ENCODE measurements at regions not wholly inside any gene's neighbourhood (a gene's known extent, or its start where the extent isn't known, plus 50 kb on each side); places are given as distances from the start of the nearest gene placed in this dataset.

DNA sequence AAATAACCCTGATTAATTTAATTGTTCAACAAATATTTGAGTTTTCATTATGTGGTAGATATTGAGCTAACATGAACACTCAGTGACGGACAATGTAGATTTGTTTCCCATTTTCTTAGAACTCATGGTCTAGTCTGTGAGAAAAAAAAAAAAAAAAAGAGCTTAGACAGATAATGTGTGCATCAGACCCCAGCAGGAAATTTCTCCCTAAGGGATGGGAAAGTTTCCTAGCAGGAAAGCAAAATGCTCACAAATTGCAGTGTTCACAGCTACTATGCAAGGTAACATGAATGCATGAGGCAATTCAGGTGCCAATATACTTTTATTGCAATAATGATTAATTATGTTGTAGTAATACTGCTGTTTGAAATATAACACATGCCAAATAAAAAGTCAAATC lies 843.2 kb upstream of the SLIT2 start:
- DNase-seq (ENCODE audit: low read depth), result no peak

DNA sequence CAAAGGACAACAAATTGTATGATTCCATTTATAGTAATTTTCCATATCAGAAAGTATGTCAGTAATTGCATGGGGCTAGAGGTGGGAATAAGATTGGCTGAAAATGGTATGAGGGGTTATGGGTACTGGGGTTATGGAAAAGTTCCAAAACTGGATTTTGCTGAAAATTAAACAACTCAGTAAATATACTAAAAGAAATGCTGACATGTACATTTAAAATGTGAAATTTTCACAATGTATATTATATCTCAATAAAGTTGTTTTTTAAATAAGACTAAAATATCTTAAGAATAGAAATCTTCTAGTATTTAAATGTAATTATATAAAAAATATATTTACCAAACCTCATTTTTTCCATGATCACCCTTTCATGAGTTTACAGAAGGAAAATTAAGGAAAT lies 844.9 kb upstream of the SLIT2 start:
- no peak for DNase-seq (ENCODE audit: low read depth)

- DNase-seq (ENCODE audit: low read depth), result peak; percentile 2
Measured at GRCh38 chr4:19403786-19404370, 847.8 kb upstream of the SLIT2 start.

- no peak for DNase-seq (ENCODE audit: low read depth)
Measured at GRCh38 chr4:19402581-19403065, 849.1 kb upstream of the SLIT2 start.

DNA sequence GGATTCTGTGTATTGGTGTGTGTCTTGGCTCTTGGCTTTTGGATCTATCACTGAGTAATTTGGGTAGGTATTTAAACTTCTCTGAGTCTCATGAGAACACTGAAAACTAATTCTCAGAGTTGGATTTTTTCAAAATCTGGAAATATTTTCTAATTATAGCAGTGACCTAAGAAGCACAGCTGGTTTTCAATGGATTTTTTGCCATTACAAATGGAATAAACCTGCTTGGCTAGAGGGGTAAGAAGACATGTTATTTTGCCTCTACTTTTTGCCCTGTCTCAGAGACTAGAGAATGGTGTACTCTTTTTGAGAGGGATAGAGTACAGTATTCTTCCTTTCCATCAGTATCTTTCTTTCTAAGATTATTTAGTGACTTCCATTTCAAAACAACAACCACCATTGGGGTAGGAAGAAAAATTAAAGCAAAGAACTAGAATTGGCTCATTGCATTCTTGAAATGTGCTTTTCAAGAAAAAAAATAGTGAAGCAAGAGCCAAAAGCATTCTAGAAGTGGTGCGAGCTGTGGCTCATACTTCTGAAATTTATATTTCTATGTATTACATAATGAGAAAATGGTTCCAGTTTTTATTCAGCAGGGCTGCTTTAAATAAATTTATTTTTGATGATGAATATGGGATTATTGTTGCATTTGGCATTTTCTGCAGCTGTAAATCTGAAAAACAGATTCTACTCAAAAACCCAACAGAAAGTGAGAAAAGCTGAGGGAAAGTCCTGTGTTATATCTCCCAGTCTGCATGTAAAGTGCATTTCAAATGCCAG lies 850.2 kb upstream of the SLIT2 start:
- no peak for DNase-seq (ENCODE audit: low read depth)

GRCh38 chr4:19400820-19401219 lies 850.9 kb upstream of the SLIT2 start:
- DNase-seq (ENCODE audit: low read depth), result no peak

DNA sequence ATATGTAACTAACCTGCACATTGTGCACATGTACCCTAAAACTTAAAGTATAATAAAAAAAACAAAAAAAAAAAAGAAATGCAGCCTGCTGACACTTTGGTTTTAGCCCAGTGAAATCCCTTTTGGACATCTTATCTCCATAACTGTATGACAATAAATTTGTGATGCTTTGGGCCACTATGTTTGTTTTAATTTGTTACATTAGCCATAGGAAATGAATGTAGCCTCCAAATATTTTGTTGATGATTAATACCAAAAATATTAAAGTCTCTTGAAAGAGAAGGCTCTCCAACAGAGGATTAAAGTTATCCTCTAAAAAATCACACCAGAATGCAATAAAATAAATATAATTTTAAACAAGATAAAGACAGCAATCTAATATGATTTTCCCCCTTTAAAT lies 852.7 kb upstream of the SLIT2 start:
- no peak for DNase-seq (ENCODE audit: low read depth)

DNA sequence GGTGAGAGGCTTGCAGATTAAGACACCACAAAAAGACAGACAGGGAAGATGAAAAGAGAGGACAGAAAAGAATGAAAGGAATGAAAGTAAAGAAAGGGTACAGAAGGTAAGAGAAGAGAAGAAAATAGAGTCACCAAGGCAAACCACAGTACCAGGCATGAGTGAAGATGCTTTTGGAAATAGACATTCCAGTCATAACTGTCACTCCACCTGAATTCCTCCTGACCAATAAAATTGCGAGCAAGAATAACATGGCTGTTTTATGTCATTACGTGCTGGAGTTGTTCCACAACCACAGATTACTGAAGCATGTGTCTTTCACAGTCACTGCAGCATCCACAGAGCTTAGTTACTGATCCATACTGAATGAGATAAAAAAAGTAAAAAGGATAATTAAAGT lies 864.9 kb upstream of the SLIT2 start:
- peak; percentile 23 for DNase-seq (ENCODE audit: low read depth)

GRCh38 chr4:19382993-19383756 lies 868.5 kb upstream of the SLIT2 start:
- peak; percentile 85 for DNase-seq (ENCODE audit: low read depth)

DNA sequence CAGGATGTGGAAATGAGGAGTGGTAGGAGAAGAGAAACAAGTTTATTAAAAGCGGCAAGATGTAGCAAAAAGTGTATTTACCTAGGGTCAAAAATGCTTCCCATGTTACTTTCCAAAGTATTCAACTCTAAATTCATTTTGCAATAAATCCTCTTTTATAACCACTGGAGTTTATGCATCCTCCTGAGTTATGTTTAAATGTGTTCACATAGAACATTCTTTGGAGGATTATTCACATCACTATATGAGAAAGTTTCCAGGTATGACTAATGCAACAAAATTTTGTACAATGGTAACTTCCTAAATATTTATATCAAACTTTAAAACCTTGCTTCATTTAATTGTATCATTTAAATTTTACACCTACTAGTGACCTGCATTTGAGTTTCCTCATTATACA lies 870.6 kb upstream of the SLIT2 start:
- DNase-seq (ENCODE audit: low read depth), result peak; percentile 38

GRCh38 chr4:19380600-19380999 lies 871.1 kb upstream of the SLIT2 start:
- no peak for DNase-seq (ENCODE audit: low read depth)

- DNase-seq (ENCODE audit: low read depth), result no peak
Measured at GRCh38 chr4:19379191-19379708, 872.5 kb upstream of the SLIT2 start.

- DNase-seq (ENCODE audit: low read depth), result no peak
Measured at GRCh38 chr4:19375931-19376330, 875.8 kb upstream of the SLIT2 start.

GRCh38 chr4:19375136-19375804 lies 876.4 kb upstream of the SLIT2 start:
- DNase-seq (ENCODE audit: low read depth), result no peak

GRCh38 chr4:19372390-19372789 lies 879.3 kb upstream of the SLIT2 start:
- no peak for DNase-seq (ENCODE audit: low read depth)

GRCh38 chr4:19368800-19369199 lies 882.9 kb upstream of the SLIT2 start:
- DNase-seq (ENCODE audit: low read depth), result no peak

- no peak for DNase-seq (ENCODE audit: low read depth)
Measured at GRCh38 chr4:19366916-19367315, 884.8 kb upstream of the SLIT2 start.

GRCh38 chr4:19358015-19358414 lies 893.7 kb upstream of the SLIT2 start:
- peak; percentile 32 for DNase-seq (ENCODE audit: low read depth)

- DNase-seq (ENCODE audit: low read depth), result no peak
Measured at GRCh38 chr4:19349416-19349815, 902.3 kb upstream of the SLIT2 start.

DNA sequence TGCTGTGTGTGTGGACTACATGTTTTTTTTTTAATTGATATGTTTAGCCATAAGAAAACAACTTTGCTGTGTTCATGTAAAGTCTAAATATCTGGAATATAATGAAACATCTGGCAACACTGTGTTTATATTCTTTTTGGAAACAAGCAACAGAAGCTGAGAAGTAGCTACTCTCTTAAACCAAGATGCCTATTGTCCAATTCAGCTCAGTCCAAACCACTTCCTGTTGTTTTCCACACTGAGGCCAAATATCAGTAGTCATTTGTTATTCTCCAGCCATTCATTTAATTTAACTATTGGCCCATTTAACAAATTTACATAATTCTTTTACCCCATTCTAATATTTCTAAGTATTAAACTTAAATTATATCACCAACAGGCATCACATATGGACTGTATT lies 903.0 kb upstream of the SLIT2 start:
- no peak for DNase-seq (ENCODE audit: low read depth)

DNA sequence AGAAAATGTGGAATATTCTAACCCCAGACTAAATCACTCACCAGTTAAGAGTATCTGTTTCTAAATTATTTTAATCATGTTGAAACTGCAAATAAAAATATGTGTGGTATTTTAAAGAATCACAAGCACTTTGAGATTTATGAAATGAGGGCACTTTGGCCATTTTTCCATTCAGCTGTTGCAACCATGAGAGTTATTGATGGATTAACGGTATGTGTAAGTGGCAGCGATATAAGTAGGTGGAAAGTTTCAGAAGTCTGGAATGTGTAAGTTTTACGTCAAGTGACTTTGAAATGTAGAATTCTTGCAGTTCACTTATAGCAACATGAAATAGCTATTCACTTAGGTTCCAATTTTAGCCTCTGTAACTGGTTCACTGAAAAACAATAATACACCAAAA lies 905.1 kb upstream of the SLIT2 start:
- no peak for DNase-seq (ENCODE audit: low read depth)

- peak; percentile 46 for DNase-seq (ENCODE audit: low read depth)
Measured at GRCh38 chr4:19329631-19330030, 922.1 kb upstream of the SLIT2 start.
